DMS153 treated with DMSO at 0.1 percent for 48 hours (cell line): ENCODE measurements at regions not wholly inside any gene's neighbourhood (a gene's known extent, or its start where the extent isn't known, plus 50 kb on each side); places are given as distances from the start of the nearest gene placed in this dataset.

Experiments used
- DNase-seq: peaks from one replicate; lab custom pipeline; 2025; ENCODE audit not compliant: unreplicated experiment; lab: John Stamatoyannopoulos, UW

GRCh38 chr3:67286586-67286985 lies 288.5 kb downstream of the KBTBD8 start:
- DNase-seq = no peak

DNA sequence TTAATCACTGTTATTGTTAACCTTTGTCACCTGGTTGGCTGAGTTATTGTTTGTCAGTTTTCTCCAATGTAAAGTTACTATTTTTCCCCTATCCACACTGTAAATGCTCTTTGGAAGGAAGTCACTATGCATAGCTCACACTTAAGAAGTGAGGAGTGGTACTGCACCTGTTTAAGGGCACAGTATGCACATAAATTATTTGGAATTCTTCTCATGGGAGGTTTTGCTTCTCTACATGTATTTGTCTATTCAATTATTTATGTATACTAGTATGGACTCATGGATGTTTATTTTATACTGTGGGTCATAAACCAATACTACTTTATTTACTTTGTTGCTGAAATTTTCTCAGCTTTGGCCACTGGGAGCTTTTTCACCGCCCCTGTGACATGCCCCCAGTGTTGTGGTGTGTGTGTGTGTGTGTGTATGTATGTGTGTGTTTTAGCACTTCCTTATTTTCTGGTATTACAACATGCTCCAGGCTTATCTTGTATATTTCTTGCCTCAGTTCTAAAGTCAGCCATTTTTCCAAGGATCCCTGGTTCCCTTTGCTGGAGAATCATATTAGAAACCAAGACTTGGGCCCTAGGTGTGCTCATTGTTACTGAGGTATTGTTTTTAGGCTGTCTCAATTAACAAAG lies 290.5 kb downstream of the KBTBD8 start:
- no peak for DNase-seq

DNA sequence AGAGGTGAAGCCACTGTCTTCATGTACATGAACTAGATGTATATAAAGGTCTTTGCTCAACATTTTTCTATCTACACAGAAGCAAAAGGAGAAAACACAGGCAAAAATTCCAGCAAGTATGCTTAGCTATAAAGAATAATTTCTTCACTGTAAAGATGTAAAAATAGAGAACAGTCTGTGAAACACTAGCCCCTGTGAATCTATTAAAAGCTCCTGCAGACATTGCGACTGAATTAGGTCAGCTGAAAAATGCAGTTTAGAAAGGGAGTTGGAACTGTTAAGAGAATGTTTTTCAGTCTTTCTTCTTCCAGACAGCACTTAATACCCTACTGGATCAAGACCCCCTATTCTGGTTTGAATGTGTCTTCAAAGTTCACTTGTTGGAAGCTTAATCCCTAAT lies 291.5 kb downstream of the KBTBD8 start:
- no peak for DNase-seq

GRCh38 chr3:67290438-67290837 lies 292.3 kb downstream of the KBTBD8 start:
- DNase-seq = no peak

DNA sequence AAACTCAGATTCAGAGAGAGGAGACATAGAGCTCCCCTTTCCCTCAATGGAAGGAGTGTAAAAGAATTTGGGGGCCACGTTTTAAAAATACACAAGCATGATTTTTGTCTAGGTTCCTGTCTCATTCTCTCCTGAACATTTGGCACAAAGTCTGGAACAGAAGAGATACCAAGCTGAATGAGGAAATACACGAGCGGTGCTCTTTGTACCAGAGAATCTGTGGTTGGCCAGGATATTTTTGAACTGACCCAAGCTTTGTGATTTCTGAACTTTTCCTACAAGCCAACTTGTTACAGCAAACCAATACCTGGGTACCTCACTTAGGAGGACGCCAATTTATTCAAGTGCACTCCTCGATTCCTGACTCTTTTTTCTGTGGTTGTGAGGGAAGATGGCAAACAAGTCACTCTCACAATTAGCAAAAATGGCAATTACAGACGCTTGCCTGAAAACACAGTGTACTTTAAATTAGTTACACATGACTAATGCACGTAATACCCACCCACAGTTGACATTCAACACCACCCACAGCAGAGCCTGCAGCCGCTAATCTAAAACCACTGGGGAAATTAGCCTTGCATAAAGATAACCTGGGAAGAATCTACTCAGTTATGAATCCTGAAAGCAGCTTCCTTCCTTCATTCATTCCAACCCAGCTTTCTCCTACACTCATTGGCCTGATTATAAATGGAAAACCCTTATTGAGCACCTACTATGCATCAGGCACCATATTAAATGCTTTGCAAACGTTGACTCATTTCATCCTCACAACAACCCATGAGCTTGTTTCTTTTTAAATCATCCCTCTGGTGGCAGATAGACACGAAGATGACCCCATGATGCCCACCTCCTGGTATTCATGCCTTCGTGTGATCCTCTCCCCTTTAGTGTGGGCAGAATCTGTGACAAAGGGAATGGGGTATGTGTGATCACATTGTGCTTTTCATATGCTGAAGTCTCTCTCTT lies 293.5 kb downstream of the KBTBD8 start:
- no peak for DNase-seq

GRCh38 chr3:67292356-67293121 lies 294.4 kb downstream of the KBTBD8 start:
- DNase-seq = peak; percentile 59

- no peak for DNase-seq
These were observed 296.2 kb downstream of the KBTBD8 start for GRCh38 chr3:67294341-67294740.

DNA sequence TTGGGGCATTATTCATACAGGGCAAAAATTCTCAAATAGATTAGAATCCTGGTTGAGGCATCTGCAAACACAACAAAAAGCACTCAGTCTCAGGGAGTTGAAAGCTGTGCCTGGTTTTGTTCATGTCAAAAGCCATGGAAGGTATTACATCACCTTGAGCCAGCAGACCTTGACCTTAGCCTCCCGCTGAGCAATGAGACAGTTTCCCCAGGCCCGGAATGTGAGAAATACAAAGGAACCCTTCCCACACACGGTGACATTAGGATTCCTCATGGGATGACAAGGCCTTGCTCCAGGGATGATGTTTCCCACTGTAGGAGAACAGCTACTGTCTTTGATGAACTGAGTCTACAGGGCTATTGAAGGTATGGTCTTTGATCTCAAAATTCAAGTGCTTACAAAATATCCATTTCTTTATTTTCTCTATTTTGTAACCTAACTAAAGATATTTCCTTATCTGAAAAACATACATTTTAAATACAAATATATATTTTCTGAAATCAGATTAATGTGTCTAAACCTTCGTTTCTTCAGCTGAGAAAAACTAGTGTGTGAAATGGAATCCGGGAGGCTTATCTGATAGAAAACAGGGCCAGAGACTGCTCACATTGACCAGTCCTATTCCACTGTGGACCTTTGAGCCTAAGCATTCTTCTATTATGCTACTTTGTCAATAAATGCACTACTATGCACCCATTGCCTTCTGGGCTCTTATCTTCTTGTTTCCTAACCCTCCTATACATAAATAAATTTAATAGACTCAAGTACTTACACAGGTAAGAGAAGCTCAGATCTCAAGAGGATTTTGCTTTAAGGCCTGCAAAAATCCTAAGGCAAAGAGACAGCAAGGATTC lies 298.2 kb downstream of the KBTBD8 start:
- DNase-seq = no peak

GRCh38 chr3:67297715-67298475 lies 299.8 kb downstream of the KBTBD8 start:
- DNase-seq = no peak

DNA sequence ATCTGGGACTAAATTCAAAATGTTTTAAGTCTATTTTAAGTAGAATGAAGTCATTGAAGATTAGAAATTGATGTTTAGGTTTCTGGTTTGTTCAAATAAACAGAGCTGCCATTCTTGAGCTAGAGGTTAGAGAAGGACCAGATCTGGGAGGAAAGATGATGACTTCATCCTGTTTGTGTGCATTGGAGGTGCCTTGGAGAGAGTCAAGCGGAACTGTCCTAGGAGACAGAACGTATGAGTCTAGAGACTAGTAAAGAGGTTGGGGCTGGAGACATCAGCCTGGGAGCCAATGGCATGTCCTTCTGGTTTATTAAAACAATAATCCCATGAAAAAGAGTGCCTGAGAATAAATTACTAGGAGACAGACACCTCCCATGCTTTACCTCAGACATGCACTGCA lies 303.4 kb downstream of the KBTBD8 start:
- no peak for DNase-seq

DNA sequence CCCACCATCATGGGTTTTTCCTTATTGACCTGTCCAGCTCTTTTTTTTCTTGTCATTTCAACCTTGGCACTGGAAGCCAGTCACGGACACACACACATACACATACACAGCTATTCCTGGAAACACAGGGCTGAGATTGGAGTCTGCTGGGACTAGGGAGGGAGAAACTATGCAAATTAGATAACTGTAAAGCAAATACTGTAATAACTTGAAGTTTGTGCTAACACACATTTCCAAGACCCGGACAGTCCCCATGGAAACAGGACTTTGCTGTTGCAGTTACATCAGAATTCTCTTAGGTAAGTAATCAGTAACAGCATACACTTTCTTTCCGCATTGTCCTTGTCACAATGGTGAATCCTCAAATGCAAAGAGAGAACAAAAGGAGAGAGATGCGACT lies 304.4 kb downstream of the KBTBD8 start:
- no peak for DNase-seq

DNA sequence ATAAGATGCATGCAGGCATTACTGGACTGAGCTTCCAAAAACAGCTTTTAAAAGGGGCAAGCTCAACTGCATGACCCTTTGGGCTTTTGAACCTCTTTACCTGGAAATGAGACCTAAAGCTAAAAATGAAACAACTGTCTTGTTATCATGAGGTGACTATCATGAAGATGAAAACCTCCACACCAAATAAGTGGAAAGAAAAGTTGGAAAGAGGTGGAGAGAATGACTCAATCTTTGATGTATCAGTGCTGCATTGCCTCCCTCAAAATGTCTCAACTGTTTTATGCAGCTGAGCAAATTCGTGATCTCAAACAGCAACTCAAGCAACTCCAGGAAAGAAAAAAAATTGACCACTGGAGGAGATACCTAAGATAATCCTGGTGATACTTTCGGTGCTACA lies 307.1 kb downstream of the KBTBD8 start:
- DNase-seq = no peak

GRCh38 chr3:67305922-67306321 lies 307.8 kb downstream of the KBTBD8 start:
- no peak for DNase-seq

- no peak for DNase-seq
These were observed 313.3 kb downstream of the KBTBD8 start for GRCh38 chr3:67311440-67311839.

DNA sequence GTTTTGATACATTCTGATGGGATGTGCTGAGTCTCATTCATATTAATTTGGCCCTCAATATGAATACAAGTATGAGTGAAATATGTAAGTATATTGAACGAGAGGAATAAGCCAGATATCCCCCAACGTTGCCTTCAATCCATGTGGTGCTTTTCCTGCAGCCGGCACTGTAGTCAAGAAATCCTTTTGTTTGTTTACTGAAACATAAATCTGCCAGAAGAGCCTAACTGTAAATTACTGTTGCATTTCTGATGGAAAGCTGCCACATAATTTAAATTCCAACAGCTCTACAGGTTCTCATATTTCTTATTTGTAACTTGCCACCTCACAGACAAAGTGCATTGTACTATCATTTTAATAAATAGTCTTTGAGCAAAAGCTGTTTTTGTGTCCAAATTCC lies 314.0 kb downstream of the KBTBD8 start:
- DNase-seq = no peak

- DNase-seq = no peak
These were observed 320.1 kb downstream of the KBTBD8 start for GRCh38 chr3:67318162-67318561.

DNA sequence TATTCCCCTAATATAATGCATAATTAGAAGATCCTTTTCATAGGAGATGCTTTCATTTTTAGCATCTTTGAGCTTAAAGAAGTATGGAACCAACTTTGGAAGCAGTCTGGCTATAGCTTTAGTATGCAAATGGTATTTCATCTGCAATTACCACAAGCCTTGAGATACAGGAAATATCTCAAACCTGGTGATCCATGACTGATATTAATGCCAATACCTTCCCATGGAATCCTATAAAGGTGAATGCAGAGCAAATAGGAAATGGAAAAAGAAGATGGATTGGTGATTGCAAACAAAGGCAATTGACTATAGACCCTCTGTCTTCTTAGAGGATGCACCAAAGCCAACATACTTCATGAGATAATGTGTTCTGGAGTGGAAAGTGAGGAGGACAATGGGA lies 326.4 kb downstream of the KBTBD8 start:
- DNase-seq = no peak
